ENCODE measurements at regions not wholly inside any gene's neighbourhood (a gene's known extent, or its start where the extent isn't known, plus 50 kb on each side); places are given as distances from the start of the nearest gene placed in this dataset.
"Not testable (repeated sequence)": the region's sequence is repeated elsewhere in the genome, so short reads cannot be mapped to it uniquely, and the experiment has no call there.

- DNase-seq (no peak), ATAC-seq (no peak)
- intact Hi-C loops (cut with DNase I): no loop called here
- Histone ChIP-seq H3K4me3 (no peak overlapping the region), H3K27ac (no peak overlapping the region), H3K27me3 (peaks cover 22% of the 10 kb centered on the region), H3K9me3 (no peaks in the 10 kb centered on the region), H3K36me3 (no peaks in the 10 kb centered on the region), H3K4me1 (no peaks in the 10 kb centered on the region)
- TF ChIP-seq CTCF (IDR thresholded peaks at IDR 0.05): no peak
Observed at GRCh38 chr12:114491916-114492315, 86.0 kb upstream of the TBX5 start.

- ATAC-seq; H3K36me3 ChIP-seq; H3K9me3 ChIP-seq; H3K4me3 ChIP-seq; intact Hi-C loops (cut with DNase I); H3K4me1 ChIP-seq; H3K27ac ChIP-seq; DNase-seq: not testable (repeated sequence)
- H3K27me3 ChIP-seq: peaks cover 19% of the 10 kb centered on the region
Observed at GRCh38 chr12:114484822-114485459, 79.0 kb upstream of the TBX5 start.

- H3K27me3 ChIP-seq: peaks cover 28% of the 10 kb centered on the region
- intact Hi-C loops (cut with DNase I): no loop called here
Observed at GRCh38 chr12:114483996-114484395, 78.1 kb upstream of the TBX5 start.

GRCh38 chr12:114481200-114481535 is 75.2 kb upstream of the TBX5 start:
- no peaks in the 10 kb centered on the region for H3K36me3 ChIP-seq
- no peak for TF ChIP-seq CTCF (IDR thresholded peaks at IDR 0.05)
- intact Hi-C loops (cut with DNase I): no loop called here
- H3K9me3 ChIP-seq: no peaks in the 10 kb centered on the region
- peak overlapping the region; percentile 47 for H3K4me3 ChIP-seq
- ATAC-seq (no peak), DNase-seq (no peak)
- H3K27me3 ChIP-seq: peaks cover 34% of the 10 kb centered on the region
- H3K4me1 ChIP-seq: peaks cover 6% of the 10 kb centered on the region
- peak overlapping the region; percentile 80 for H3K27ac ChIP-seq

More at GRCh38 chr12:114483996-114484395, 78.1 kb upstream of the TBX5 start:
- Histone ChIP-seq H3K36me3 (no peaks in the 10 kb centered on the region), H3K9me3 (no peaks in the 10 kb centered on the region), H3K27ac (no peak overlapping the region), H3K4me3 (no peak overlapping the region), H3K4me1 (peaks cover 6% of the 10 kb centered on the region)
- ATAC-seq (no peak), DNase-seq (no peak)
- no peak for TF ChIP-seq CTCF (IDR thresholded peaks at IDR 0.05)

- peak overlapping the region; percentile 80 for H3K27ac ChIP-seq
- ATAC-seq: no peak
Observed at GRCh38 chr12:114480337-114481199, 74.6 kb upstream of the TBX5 start.

More at GRCh38 chr12:114480337-114481199, 74.6 kb upstream of the TBX5 start:
- H3K9me3 ChIP-seq: no peaks in the 10 kb centered on the region
- no peak for DNase-seq
- intact Hi-C loops (cut with DNase I): no loop called here
- H3K27me3 ChIP-seq: peaks cover 34% of the 10 kb centered on the region
- peak overlapping the region; percentile 47 for H3K4me3 ChIP-seq
- no peak for TF ChIP-seq CTCF (IDR thresholded peaks at IDR 0.05)
- no peaks in the 10 kb centered on the region for H3K36me3 ChIP-seq
- H3K4me1 ChIP-seq: peaks cover 6% of the 10 kb centered on the region

Measured in upper lobe of right lung (tissue), 1 donor.